ENCODE measurements at regions not wholly inside any gene's neighbourhood (a gene's known extent, or its start where the extent isn't known, plus 50 kb on each side); places are given as distances from the start of the nearest gene placed in this dataset.
A peak's percentile ranks its signal among the peaks of the same experiment; 100 is the strongest.

DNA sequence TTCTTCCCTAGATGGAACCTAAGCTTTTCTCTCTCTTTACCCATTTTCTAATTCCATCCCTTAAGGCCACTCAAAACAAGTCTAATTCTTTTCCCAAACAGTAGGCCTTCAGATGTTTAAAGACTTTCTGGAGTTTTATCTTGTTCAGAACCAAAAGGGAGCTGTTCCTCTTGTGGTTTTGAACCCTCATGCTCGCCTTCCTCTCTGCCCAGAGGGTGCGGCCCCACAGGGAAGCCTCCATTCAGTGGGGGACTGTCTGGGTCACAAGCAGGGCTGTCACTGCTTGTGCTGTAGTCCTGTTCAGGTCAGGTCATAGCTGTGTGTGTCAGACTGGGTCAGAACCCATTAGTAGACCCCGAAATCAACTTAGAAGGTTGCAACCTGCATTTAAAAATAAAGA is 56.5 kb downstream of the TET3 start:
- ChIA-PET CTCF (interaction anchor here (0.6 kb wide), 2 partner anchors 17 to 135 kb away, joined by 3 to 4 read pairs; no protein-coding TSS in a partner anchor), POLR2A (interaction anchor here (0.6 to 1.8 kb wide), 2 partner anchors 9 to 220 kb away, joined by 3 to 4 read pairs; no protein-coding TSS in a partner anchor)
- H3K4me3 Mint-ChIP-seq (ENCODE audit: unreplicated experiment), result no peak overlapping the region
- no peaks in the 10 kb centered on the region for H3K9me3 Mint-ChIP-seq (ENCODE audit: unreplicated experiment)
- TF ChIP-seq, protein P1, sequence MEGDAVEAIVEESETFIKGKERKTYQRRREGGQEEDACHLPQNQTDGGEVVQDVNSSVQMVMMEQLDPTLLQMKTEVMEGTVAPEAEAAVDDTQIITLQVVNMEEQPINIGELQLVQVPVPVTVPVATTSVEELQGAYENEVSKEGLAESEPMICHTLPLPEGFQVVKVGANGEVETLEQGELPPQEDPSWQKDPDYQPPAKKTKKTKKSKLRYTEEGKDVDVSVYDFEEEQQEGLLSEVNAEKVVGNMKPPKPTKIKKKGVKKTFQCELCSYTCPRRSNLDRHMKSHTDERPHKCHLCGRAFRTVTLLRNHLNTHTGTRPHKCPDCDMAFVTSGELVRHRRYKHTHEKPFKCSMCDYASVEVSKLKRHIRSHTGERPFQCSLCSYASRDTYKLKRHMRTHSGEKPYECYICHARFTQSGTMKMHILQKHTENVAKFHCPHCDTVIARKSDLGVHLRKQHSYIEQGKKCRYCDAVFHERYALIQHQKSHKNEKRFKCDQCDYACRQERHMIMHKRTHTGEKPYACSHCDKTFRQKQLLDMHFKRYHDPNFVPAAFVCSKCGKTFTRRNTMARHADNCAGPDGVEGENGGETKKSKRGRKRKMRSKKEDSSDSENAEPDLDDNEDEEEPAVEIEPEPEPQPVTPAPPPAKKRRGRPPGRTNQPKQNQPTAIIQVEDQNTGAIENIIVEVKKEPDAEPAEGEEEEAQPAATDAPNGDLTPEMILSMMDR (IDR thresholded peaks at IDR 0.05; ENCODE audit: unreplicated experiment), result no peak
- intact Hi-C loops (cut with micrococcal nuclease), result no loop called here
- BruUV-seq (replicated peaks), result no TSS peak
- DNase-seq (ENCODE audit: unreplicated experiment), result no peak
- H3K4me1 Mint-ChIP-seq (ENCODE audit: insufficient read depth, unreplicated experiment), result peaks cover 18% of the 10 kb centered on the region
- no peaks in the 10 kb centered on the region for H3K36me3 Mint-ChIP-seq (ENCODE audit: insufficient read depth, unreplicated experiment)
- H3K27ac Mint-ChIP-seq (ENCODE audit: low read depth, unreplicated experiment), result no peak overlapping the region
- H3K27me3 Mint-ChIP-seq (ENCODE audit: insufficient read depth, unreplicated experiment), result no peaks in the 10 kb centered on the region

- ChIA-PET CTCF (interaction anchor here (0.6 kb wide), 1 partner anchor 136 kb away, joined by 3 read pairs; no protein-coding TSS in a partner anchor), POLR2A (interaction anchor here (0.7 to 1.8 kb wide), 2 partner anchors 10 to 39 kb away, joined by 3 to 4 read pairs; no protein-coding TSS in a partner anchor)
- peaks cover 1% of the 10 kb centered on the region for H3K36me3 Mint-ChIP-seq (ENCODE audit: insufficient read depth, unreplicated experiment)
- no peak overlapping the region for H3K4me3 Mint-ChIP-seq (ENCODE audit: unreplicated experiment)
- DNase-seq (ENCODE audit: unreplicated experiment), result no peak
- no TSS peak for BruUV-seq (replicated peaks)
- H3K27ac Mint-ChIP-seq (ENCODE audit: low read depth, unreplicated experiment), result no peak overlapping the region
- H3K4me1 Mint-ChIP-seq (ENCODE audit: insufficient read depth, unreplicated experiment), result peaks cover 13% of the 10 kb centered on the region
- TF ChIP-seq, protein P1 (IDR thresholded peaks at IDR 0.05; ENCODE audit: unreplicated experiment), result no peak
- no peaks in the 10 kb centered on the region for H3K27me3 Mint-ChIP-seq (ENCODE audit: insufficient read depth, unreplicated experiment)
- H3K9me3 Mint-ChIP-seq (ENCODE audit: unreplicated experiment), result no peaks in the 10 kb centered on the region
- intact Hi-C loops (cut with micrococcal nuclease), result no loop called here
Measured at GRCh38 chr2:74041726-74042125, 57.0 kb downstream of the TET3 start.

DNA sequence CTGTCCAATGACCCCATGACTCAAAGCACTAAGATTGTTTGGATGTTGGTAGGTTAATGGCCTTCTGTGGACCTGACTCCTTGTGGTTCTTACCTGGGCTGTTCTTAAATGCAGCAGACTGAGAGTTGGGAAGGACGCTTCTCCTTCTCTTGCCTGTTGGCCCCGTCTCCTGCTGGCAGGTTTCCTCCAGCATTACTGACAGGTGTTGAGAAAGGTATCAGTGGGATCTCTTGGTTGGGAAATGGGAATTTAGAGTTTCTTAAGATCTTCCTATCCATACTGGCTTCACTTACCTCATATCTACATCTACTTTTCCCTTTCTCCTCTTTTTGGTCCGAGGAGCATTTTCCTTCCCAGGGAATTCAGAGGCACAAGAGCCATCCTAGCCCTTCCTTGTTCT is 57.9 kb downstream of the TET3 start:
- no peak for DNase-seq (ENCODE audit: unreplicated experiment)
- Mint-ChIP-seq H3K27me3 (ENCODE audit: insufficient read depth, unreplicated experiment) (no peaks in the 10 kb centered on the region), H3K27ac (ENCODE audit: low read depth, unreplicated experiment) (peak overlapping the region; percentile 7), H3K4me3 (ENCODE audit: unreplicated experiment) (no peak overlapping the region), H3K36me3 (ENCODE audit: insufficient read depth, unreplicated experiment) (peaks cover 10% of the 10 kb centered on the region), H3K9me3 (ENCODE audit: unreplicated experiment) (no peaks in the 10 kb centered on the region), H3K4me1 (ENCODE audit: insufficient read depth, unreplicated experiment) (peaks cover 12% of the 10 kb centered on the region)
- intact Hi-C loops (cut with micrococcal nuclease), result no loop called here
- CTCF ChIA-PET, result no interaction called here
- TF ChIP-seq, protein P1 (IDR thresholded peaks at IDR 0.05; ENCODE audit: unreplicated experiment), result no peak
- no TSS peak for BruUV-seq (replicated peaks)
- POLR2A ChIA-PET, result interaction anchor here (0.7 to 1.8 kb wide), 2 partner anchors 11 to 39 kb away, joined by 3 to 4 read pairs; no protein-coding TSS in a partner anchor

DNA sequence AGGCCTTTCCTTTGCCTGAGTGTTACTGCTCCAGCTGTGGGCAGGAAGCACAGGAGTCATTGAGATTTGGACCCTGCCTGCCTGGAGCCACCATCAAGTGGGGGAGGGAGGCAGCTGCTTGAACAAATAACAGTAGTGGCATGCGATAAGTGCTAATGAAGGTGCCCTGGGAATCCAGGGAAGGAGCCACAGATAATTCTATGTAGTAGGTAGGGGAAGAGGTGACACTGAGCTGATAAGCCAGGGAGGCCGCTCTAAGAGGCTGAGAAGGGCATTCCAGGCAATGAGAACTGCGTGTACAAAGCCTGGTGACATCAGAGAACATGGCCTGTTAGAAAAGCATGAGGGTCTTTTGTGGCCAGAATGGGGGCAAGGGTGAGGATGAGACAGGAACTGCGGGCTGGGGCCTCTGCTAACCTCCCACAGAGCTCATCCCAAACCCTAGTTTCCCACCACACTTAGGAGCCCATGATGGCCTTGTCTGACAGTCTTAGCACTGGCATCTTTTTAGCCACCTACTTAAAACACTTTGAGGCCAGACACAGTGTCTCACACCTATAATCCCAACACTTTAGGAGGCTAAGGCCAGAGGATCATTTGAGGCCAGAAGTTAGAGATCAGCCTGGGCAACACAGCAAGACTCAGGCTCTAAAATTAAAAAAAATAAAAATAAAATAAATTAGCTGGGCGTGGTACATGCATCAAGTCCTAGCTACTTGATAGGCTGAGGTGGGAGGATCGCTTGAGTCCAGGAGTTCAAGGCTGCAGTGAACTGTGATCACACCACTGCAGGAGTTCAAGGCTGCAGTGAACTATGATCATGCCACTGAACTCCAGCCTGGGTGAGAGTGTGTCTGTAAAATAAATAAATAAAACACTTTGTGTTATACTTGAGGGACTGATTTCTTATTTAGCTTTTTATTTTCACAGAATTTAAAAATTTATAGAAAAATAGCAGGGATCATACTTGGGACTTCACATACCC is 58.9 kb downstream of the TET3 start:
- TF ChIP-seq, protein P1 (IDR thresholded peaks at IDR 0.05; ENCODE audit: unreplicated experiment), result no peak
- Mint-ChIP-seq H3K27ac (ENCODE audit: low read depth, unreplicated experiment) (peak overlapping the region; percentile 7), H3K4me3 (ENCODE audit: unreplicated experiment) (no peak overlapping the region), H3K27me3 (ENCODE audit: insufficient read depth, unreplicated experiment) (no peaks in the 10 kb centered on the region), H3K4me1 (ENCODE audit: insufficient read depth, unreplicated experiment) (peaks cover 9% of the 10 kb centered on the region), H3K9me3 (ENCODE audit: unreplicated experiment) (no peaks in the 10 kb centered on the region), H3K36me3 (ENCODE audit: insufficient read depth, unreplicated experiment) (peaks cover 18% of the 10 kb centered on the region)
- intact Hi-C loops (cut with micrococcal nuclease), result no loop called here
- no peak for DNase-seq (ENCODE audit: unreplicated experiment)
- BruUV-seq (replicated peaks), result no TSS peak
- CTCF ChIA-PET, result no interaction called here
- POLR2A ChIA-PET, result no interaction called here

All from MCF 10A (cell line).